Activated B cell treated with CpG ODN at 0.5 μM for 24 hours (primary cell): ENCODE measurements at regions not wholly inside any gene's neighbourhood (a gene's known extent, or its start where the extent isn't known, plus 50 kb on each side); places are given as distances from the start of the nearest gene placed in this dataset.

Source experiments
- ATAC-seq: fragments of 200-7000 bp; cut with Tn5 transposase; one replicate; pipeline ENCODE4 v1.10.0; 2021; ENCODE audit warnings: low read depth, mild to moderate bottlenecking, moderate library complexity
- CTCF ChIA-PET: fragments of 350-600 bp; sonication (Branson Sonifier 250); formaldehyde crosslinking; loops from one replicate; lab custom pipeline; 2021; ENCODE audit warnings: antibody characterized with exemption; lab: Charles Lee
- POLR2A ChIA-PET: fragments of 350-600 bp; sonication (Branson Sonifier 250); formaldehyde crosslinking; loops from one replicate; lab custom pipeline; 2021; ENCODE audit warnings: antibody characterized with exemption; lab: Charles Lee
- DNase-seq: peaks from one replicate; pipeline ENCODE4 v3.0.0; 2022
- H3K27ac Mint-ChIP-seq: one replicate; pipeline ENCODE4 v1.8.0; 2020; ENCODE audit warnings: mixed read lengths
- H3K27me3 Mint-ChIP-seq: one replicate; pipeline ENCODE4 v1.8.0; 2021; ENCODE audit warnings: mixed read lengths
- H3K36me3 Mint-ChIP-seq: one replicate; pipeline ENCODE4 v1.8.0; 2021; ENCODE audit warnings: low read depth, mixed read lengths
- H3K4me1 Mint-ChIP-seq: one replicate; pipeline ENCODE4 v1.8.0; 2021; ENCODE audit warnings: mixed read lengths
- H3K4me3 Mint-ChIP-seq: one replicate; pipeline ENCODE4 v1.8.0; 2020; ENCODE audit warnings: mild to moderate bottlenecking, mixed read lengths
- H3K9me3 Mint-ChIP-seq: one replicate; pipeline ENCODE4 v1.8.0; 2020; ENCODE audit warnings: mixed read lengths
- intact Hi-C: fragments of 100-400 bp; cut with micrococcal nuclease; formaldehyde crosslinking; loops from one replicate; pipeline ENCODE4 v1.15.1; 2024
- TF ChIP-seq, protein P1 (sequence below): fragments of 200-600 bp; IDR thresholded peaks from one replicate; pipeline ENCODE4 v1.8.0; 2022; ENCODE audit warnings: antibody characterized with exemption, mild to moderate bottlenecking

GRCh38 chr9:613771-614347, 227.6 kb upstream of the DMRT1 start:
- DNase-seq (no peak), ATAC-seq (peak; percentile 49)
- H3K4me3 Mint-ChIP-seq: no peak overlapping the region
- H3K36me3 Mint-ChIP-seq: no peaks in the 10 kb centered on the region
- H3K9me3 Mint-ChIP-seq: no peaks in the 10 kb centered on the region
- ChIA-PET POLR2A (no interaction called here), CTCF (interaction anchor here (1.0 to 1.1 kb wide), 2 partner anchors 150 to 396 kb away, joined by 3 read pairs; no protein-coding TSS in a partner anchor)
- H3K27me3 Mint-ChIP-seq: no peaks in the 10 kb centered on the region
- H3K4me1 Mint-ChIP-seq: peaks cover 7% of the 10 kb centered on the region
- TF ChIP-seq, protein P1, sequence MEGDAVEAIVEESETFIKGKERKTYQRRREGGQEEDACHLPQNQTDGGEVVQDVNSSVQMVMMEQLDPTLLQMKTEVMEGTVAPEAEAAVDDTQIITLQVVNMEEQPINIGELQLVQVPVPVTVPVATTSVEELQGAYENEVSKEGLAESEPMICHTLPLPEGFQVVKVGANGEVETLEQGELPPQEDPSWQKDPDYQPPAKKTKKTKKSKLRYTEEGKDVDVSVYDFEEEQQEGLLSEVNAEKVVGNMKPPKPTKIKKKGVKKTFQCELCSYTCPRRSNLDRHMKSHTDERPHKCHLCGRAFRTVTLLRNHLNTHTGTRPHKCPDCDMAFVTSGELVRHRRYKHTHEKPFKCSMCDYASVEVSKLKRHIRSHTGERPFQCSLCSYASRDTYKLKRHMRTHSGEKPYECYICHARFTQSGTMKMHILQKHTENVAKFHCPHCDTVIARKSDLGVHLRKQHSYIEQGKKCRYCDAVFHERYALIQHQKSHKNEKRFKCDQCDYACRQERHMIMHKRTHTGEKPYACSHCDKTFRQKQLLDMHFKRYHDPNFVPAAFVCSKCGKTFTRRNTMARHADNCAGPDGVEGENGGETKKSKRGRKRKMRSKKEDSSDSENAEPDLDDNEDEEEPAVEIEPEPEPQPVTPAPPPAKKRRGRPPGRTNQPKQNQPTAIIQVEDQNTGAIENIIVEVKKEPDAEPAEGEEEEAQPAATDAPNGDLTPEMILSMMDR: no peak
- intact Hi-C loops: loop anchor here (1.0 to 10.0 kb wide), 6 partner anchors 150 to 1473 kb away; no protein-coding TSS in a partner anchor
- no peak overlapping the region for H3K27ac Mint-ChIP-seq

GRCh38 chr9:614431-614830, 227.1 kb upstream of the DMRT1 start:
- DNase-seq (no peak), ATAC-seq (no peak)
- peaks cover 7% of the 10 kb centered on the region for H3K4me1 Mint-ChIP-seq
- ChIA-PET CTCF (interaction anchor here (1.0 kb wide), 1 partner anchor 149 kb away, joined by 3 read pairs; no protein-coding TSS in a partner anchor), POLR2A (no interaction called here)
- H3K36me3 Mint-ChIP-seq: no peaks in the 10 kb centered on the region
- no peak overlapping the region for H3K27ac Mint-ChIP-seq
- no peak overlapping the region for H3K4me3 Mint-ChIP-seq
- TF ChIP-seq, protein P1: no peak
- H3K9me3 Mint-ChIP-seq: no peaks in the 10 kb centered on the region
- no peaks in the 10 kb centered on the region for H3K27me3 Mint-ChIP-seq
- intact Hi-C loops: loop anchor here (5.0 to 10.0 kb wide), 3 partner anchors 278 to 1473 kb away; no protein-coding TSS in a partner anchor

DNA sequence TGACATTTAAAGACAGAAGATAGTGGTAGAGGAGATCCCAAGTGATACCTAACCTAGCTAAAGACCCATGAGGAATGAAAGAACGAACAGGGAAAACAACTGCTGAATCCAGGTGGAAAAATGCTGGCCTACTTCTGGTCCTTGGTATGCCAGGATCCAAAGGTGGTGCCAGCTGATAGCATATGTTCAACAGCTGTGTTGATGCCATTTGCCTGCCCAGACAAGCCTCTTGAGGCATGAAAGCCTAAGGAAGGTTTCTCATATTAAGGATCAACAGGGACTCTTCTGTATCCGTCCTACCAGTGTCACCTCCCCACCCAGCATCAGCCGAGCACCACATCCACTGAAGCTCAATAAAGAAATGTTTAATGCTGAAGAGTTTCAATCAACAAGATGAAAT, 225.7 kb upstream of the DMRT1 start:
- Mint-ChIP-seq H3K27me3 (no peaks in the 10 kb centered on the region), H3K4me3 (no peak overlapping the region), H3K4me1 (peaks cover 7% of the 10 kb centered on the region), H3K9me3 (no peaks in the 10 kb centered on the region), H3K27ac (no peak overlapping the region), H3K36me3 (no peaks in the 10 kb centered on the region)
- ChIA-PET POLR2A (no interaction called here), CTCF (interaction anchor here (0.6 to 1.0 kb wide), 2 partner anchors 15 to 40 kb away, joined by 3 read pairs; no protein-coding TSS in a partner anchor)
- ATAC-seq (no peak), DNase-seq (no peak)
- intact Hi-C loops: loop anchor here (10.0 kb wide), 1 partner anchor 1259 kb away; no protein-coding TSS in a partner anchor
- TF ChIP-seq, protein P1: no peak

DNA sequence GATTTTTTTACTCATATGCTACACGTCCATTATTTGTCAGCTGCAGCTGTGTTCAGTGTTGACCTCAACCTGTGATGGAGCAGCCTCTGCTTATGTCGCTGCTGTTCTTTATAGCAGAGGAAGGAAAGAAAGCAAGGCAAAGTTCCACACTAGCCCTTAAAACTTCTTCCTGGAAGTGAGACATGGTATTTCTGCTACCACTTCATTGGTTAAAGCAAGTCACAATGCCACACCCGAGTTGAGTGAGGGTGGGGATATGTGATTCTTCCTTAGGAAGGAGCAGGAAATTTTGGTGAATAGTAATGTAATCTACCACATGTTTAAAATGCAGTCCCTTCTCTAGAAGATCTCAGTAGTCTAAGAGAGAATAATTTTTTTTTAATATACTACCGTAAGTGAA, 224.8 kb upstream of the DMRT1 start:
- H3K27ac Mint-ChIP-seq: no peak overlapping the region
- peaks cover 7% of the 10 kb centered on the region for H3K4me1 Mint-ChIP-seq
- DNase-seq (no peak), ATAC-seq (no peak)
- CTCF ChIA-PET: interaction anchor here (1.2 kb wide), 1 partner anchor 393 kb away, joined by 3 read pairs; no protein-coding TSS in a partner anchor
- no peaks in the 10 kb centered on the region for H3K36me3 Mint-ChIP-seq
- no peaks in the 10 kb centered on the region for H3K27me3 Mint-ChIP-seq
- H3K9me3 Mint-ChIP-seq: no peaks in the 10 kb centered on the region
- intact Hi-C loops: loop anchor here (10.0 kb wide), 1 partner anchor 1258 kb away; no protein-coding TSS in a partner anchor
- no peak overlapping the region for H3K4me3 Mint-ChIP-seq
- TF ChIP-seq, protein P1: no peak
- POLR2A ChIA-PET: no interaction called here

DNA sequence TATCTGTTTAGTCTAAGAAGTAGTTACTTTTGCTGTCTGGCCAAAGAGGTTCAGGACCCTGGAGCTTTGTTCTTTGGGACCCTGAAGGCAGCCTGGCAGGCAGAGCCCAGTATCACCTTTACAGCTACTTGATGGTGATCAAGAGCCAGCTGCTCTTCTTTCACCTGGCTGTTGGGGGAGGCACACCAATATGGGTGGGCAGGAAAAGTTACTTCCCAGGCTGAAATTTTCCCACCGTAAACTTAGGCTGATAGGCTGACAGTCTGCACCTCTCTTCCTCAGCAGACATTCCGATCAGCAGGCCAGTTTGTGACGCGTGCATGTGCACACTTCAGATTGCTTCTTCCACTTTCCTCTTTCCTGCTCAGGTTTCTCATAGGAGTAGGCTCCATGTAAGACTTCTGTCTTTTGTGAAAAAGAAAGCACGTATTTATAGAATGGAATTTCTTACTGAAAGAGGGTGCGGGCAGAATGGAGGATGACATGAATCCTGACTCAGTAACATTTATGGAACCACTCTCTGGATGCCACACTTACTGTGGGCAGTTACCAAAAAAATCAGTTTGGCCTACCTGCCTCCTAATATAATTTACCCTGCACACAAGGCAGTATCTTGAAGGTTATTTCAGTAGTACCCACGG, 223.9 kb upstream of the DMRT1 start:
- intact Hi-C loops: loop anchor here (10.0 kb wide), 1 partner anchor 1257 kb away; no protein-coding TSS in a partner anchor
- DNase-seq (no peak), ATAC-seq (no peak)
- Mint-ChIP-seq H3K4me1 (peaks cover 7% of the 10 kb centered on the region), H3K4me3 (no peak overlapping the region), H3K36me3 (no peaks in the 10 kb centered on the region), H3K27ac (no peak overlapping the region), H3K9me3 (no peaks in the 10 kb centered on the region), H3K27me3 (no peaks in the 10 kb centered on the region)
- ChIA-PET POLR2A (no interaction called here), CTCF (interaction anchor here (1.2 kb wide), 1 partner anchor 392 kb away, joined by 3 read pairs; no protein-coding TSS in a partner anchor)
- TF ChIP-seq, protein P1: no peak
